ENCODE measurements at regions not wholly inside any gene's neighbourhood (a gene's known extent, or its start where the extent isn't known, plus 50 kb on each side); places are given as distances from the start of the nearest gene placed in this dataset.

- no peaks in the 10 kb centered on the region for H3K27me3 ChIP-seq (ENCODE audit: insufficient read depth)
- no peaks in the 10 kb centered on the region for H3K4me1 ChIP-seq (ENCODE audit: insufficient read depth)
- H3K79me2 ChIP-seq (replicated peaks; ENCODE audit: insufficient read depth), result no peaks in the 10 kb centered on the region
- no peaks in the 10 kb centered on the region for H3K36me3 ChIP-seq (ENCODE audit: insufficient read depth)
- Mint-ChIP-seq H3K9me3 (no peaks in the 10 kb centered on the region), H3K4me1 (no peaks in the 10 kb centered on the region), H3K36me3 (ENCODE audit: low read depth) (no peaks in the 10 kb centered on the region), H3K27ac (no peak overlapping the region), H3K4me3 (no peak overlapping the region), H3K27me3 (ENCODE audit: insufficient read depth, low read depth, poor library complexity) (no peaks in the 10 kb centered on the region)
- no peaks in the 10 kb centered on the region for H4K20me1 ChIP-seq (replicated peaks; ENCODE audit: insufficient read depth)
- no peak overlapping the region for H3K4me2 ChIP-seq
- DNase-seq (ENCODE audit: low spot score), result no peak
- H3K9me2 ChIP-seq (ENCODE audit: insufficient read depth), result no peaks in the 10 kb centered on the region
- no peak overlapping the region for H2AFZ ChIP-seq
- no peak for ATAC-seq
- no peak for TF ChIP-seq JUNB (IDR thresholded peaks at IDR 0.05; ENCODE audit: unreplicated experiment)
- H3F3A ChIP-seq (replicated peaks; ENCODE audit: low read depth), result no peaks in the 10 kb centered on the region
- no peak overlapping the region for H3K4me3 ChIP-seq
- H3K27ac ChIP-seq (ENCODE audit: low read depth), result no peak overlapping the region
Measured at GRCh38 chr5:51598026-51598425, 214.8 kb downstream of the ISL1 start.

GRCh38 chr5:51599587-51599986 lies 216.3 kb downstream of the ISL1 start:
- H3K4me1 Mint-ChIP-seq, result no peaks in the 10 kb centered on the region
- H3K9me2 ChIP-seq (ENCODE audit: insufficient read depth), result no peaks in the 10 kb centered on the region
- H3K27me3 ChIP-seq (ENCODE audit: insufficient read depth), result no peaks in the 10 kb centered on the region
- no peaks in the 10 kb centered on the region for H3K4me1 ChIP-seq (ENCODE audit: insufficient read depth)
- H4K20me1 ChIP-seq (replicated peaks; ENCODE audit: insufficient read depth), result no peaks in the 10 kb centered on the region
- no peaks in the 10 kb centered on the region for H3K79me2 ChIP-seq (replicated peaks; ENCODE audit: insufficient read depth)
- no peaks in the 10 kb centered on the region for H3F3A ChIP-seq (replicated peaks; ENCODE audit: low read depth)
- H3K36me3 ChIP-seq (ENCODE audit: insufficient read depth), result no peaks in the 10 kb centered on the region
- no peaks in the 10 kb centered on the region for H3K36me3 Mint-ChIP-seq (ENCODE audit: low read depth)
- no peak overlapping the region for H3K27ac ChIP-seq (ENCODE audit: low read depth)
- no peak for ATAC-seq
- no peak overlapping the region for H3K4me3 Mint-ChIP-seq
- no peak overlapping the region for H3K4me3 ChIP-seq
- H2AFZ ChIP-seq, result no peak overlapping the region
- no peaks in the 10 kb centered on the region for H3K9me3 Mint-ChIP-seq
- no peaks in the 10 kb centered on the region for H3K27me3 Mint-ChIP-seq (ENCODE audit: insufficient read depth, low read depth, poor library complexity)
- no peak overlapping the region for H3K27ac Mint-ChIP-seq
- H3K4me2 ChIP-seq, result no peak overlapping the region
- DNase-seq (ENCODE audit: low spot score), result no peak
- TF ChIP-seq NANOG (IDR thresholded peaks at IDR 0.05; ENCODE audit: borderline replicate concordance) (no peak), CTCF (conservative IDR thresholded peaks at IDR 0.05; ENCODE audit: low read depth in 2 of 2) (no peak), EZH2phosphoT487 (IDR thresholded peaks at IDR 0.05; ENCODE audit: unreplicated experiment) (no peak), ZNF331 (CRISPR knock-in tag; IDR thresholded peaks at IDR 0.05; ENCODE audit: low read depth) (no peak), ZNF114 (CRISPR knock-in tag; IDR thresholded peaks at IDR 0.05) (no peak), CREB1 (CRISPR knock-in tag; IDR thresholded peaks at IDR 0.05; ENCODE audit: low read depth) (no peak), POLR2AphosphoS5 (IDR thresholded peaks at IDR 0.05; ENCODE audit: low read depth) (no peak), EZH2 (IDR thresholded peaks at IDR 0.05; ENCODE audit: low read depth, unreplicated experiment) (no peak), REST (IDR thresholded peaks at IDR 0.05; ENCODE audit: unreplicated experiment) (no peak)
- TF ChIP-seq, protein P1, sequence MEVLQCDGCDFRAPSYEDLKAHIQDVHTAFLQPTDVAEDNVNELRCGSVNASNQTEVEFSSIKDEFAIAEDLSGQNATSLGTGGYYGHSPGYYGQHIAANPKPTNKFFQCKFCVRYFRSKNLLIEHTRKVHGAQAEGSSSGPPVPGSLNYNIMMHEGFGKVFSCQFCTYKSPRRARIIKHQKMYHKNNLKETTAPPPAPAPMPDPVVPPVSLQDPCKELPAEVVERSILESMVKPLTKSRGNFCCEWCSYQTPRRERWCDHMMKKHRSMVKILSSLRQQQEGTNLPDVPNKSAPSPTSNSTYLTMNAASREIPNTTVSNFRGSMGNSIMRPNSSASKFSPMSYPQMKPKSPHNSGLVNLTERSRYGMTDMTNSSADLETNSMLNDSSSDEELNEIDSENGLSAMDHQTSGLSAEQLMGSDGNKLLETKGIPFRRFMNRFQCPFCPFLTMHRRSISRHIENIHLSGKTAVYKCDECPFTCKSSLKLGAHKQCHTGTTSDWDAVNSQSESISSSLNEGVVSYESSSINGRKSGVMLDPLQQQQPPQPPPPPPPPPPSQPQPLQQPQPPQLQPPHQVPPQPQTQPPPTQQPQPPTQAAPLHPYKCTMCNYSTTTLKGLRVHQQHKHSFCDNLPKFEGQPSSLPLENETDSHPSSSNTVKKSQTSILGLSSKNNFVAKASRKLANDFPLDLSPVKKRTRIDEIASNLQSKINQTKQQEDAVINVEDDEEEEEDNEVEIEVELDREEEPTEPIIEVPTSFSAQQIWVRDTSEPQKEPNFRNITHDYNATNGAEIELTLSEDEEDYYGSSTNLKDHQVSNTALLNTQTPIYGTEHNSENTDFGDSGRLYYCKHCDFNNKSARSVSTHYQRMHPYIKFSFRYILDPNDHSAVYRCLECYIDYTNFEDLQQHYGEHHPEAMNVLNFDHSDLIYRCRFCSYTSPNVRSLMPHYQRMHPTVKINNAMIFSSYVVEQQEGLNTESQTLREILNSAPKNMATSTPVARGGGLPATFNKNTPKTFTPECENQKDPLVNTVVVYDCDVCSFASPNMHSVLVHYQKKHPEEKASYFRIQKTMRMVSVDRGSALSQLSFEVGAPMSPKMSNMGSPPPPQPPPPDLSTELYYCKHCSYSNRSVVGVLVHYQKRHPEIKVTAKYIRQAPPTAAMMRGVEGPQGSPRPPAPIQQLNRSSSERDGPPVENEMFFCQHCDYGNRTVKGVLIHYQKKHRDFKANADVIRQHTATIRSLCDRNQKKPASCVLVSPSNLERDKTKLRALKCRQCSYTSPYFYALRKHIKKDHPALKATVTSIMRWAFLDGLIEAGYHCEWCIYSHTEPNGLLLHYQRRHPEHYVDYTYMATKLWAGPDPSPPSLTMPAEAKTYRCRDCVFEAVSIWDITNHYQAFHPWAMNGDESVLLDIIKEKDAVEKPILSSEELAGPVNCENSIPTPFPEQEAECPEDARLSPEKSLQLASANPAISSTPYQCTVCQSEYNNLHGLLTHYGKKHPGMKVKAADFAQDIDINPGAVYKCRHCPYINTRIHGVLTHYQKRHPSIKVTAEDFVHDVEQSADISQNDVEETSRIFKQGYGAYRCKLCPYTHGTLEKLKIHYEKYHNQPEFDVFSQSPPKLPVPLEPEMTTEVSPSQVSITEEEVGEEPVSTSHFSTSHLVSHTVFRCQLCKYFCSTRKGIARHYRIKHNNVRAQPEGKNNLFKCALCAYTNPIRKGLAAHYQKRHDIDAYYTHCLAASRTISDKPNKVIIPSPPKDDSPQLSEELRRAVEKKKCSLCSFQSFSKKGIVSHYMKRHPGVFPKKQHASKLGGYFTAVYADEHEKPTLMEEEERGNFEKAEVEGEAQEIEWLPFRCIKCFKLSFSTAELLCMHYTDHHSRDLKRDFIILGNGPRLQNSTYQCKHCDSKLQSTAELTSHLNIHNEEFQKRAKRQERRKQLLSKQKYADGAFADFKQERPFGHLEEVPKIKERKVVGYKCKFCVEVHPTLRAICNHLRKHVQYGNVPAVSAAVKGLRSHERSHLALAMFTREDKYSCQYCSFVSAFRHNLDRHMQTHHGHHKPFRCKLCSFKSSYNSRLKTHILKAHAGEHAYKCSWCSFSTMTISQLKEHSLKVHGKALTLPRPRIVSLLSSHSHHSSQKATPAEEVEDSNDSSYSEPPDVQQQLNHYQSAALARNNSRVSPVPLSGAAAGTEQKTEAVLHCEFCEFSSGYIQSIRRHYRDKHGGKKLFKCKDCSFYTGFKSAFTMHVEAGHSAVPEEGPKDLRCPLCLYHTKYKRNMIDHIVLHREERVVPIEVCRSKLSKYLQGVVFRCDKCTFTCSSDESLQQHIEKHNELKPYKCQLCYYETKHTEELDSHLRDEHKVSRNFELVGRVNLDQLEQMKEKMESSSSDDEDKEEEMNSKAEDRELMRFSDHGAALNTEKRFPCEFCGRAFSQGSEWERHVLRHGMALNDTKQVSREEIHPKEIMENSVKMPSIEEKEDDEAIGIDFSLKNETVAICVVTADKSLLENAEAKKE (CRISPR knock-in tag; IDR thresholded peaks at IDR 0.05), result no peak
